Spleen (tissue), 11 donors: ENCODE measurements at regions not wholly inside any gene's neighbourhood (a gene's known extent, or its start where the extent isn't known, plus 50 kb on each side); places are given as distances from the start of the nearest gene placed in this dataset.

Source experiments
- DNase-seq: peaks from one replicate; pipeline ENCODE4 v3.0.0-alpha.2; 2020
- H3K27ac ChIP-seq, 8 donors: fragments of 200-600 bp; sonication (generic) in 7 of 8; 1 replicate in 4 of 8; 2 replicates in 4 of 8; pipeline versions ENCODE4 v1.5.0 to v1.8.0; 2016 to 2021; ENCODE audit warnings: inconsistent platforms in 4 of 8, mild to moderate bottlenecking in 4 of 8, moderate library complexity in 1 of 8
- H3K27me3 ChIP-seq, 7 donors: fragments of 200-600 bp; sonication (generic) in 6 of 7; replicated peaks in 1 of 7; 1 replicate in 4 of 7; 2 replicates in 3 of 7; pipeline versions ENCODE4 v1.5.0 to v1.8.0; 2016 to 2021; ENCODE audit warnings: inconsistent platforms in 3 of 7, mild to moderate bottlenecking in 1 of 7
- H3K36me3 ChIP-seq, 6 donors: fragments of 200-600 bp; sonication (generic) in 5 of 6; 1 replicate in 4 of 6; 2 replicates in 2 of 6; pipeline versions ENCODE4 v1.5.0 to v1.8.0; 2016 to 2021; ENCODE audit warnings: inconsistent platforms in 2 of 6
- H3K4me1 ChIP-seq, 6 donors: fragments of 200-600 bp; sonication (generic) in 5 of 6; 1 replicate in 3 of 6; 2 replicates in 3 of 6; pipeline versions ENCODE4 v1.5.0 to v1.8.0; 2016 to 2021; ENCODE audit warnings: inconsistent platforms in 3 of 6
- H3K4me3 ChIP-seq, 8 donors: fragments of 200-600 bp; sonication (generic) in 7 of 8; 1 replicate in 4 of 8; 2 replicates in 4 of 8; pipeline versions ENCODE4 v1.5.0 to v1.8.0; 2016 to 2021; ENCODE audit warnings: inconsistent platforms in 4 of 8, mild to moderate bottlenecking in 4 of 8, moderate library complexity in 2 of 8
- H3K9me3 ChIP-seq, 8 donors: fragments of 200-600 bp; sonication (generic) in 7 of 8; 1 replicate in 4 of 8; 2 replicates in 4 of 8; pipeline versions ENCODE4 v1.5.0 to v1.8.0; 2016 to 2021; ENCODE audit warnings: inconsistent platforms in 4 of 8
- CTCF ChIP-seq, 11 experiments: fragments of 200-600 bp in 7 of 11; fragments of 450-650 bp in 4 of 11; sonication (generic) in 4 of 11; IDR thresholded peaks in 8 of 11; conservative IDR thresholded peaks in 3 of 11; 1 replicate in 7 of 11; 2 replicates in 4 of 11; pipeline versions ENCODE4 v1.4.0 to v1.8.0; 2016 to 2021; ENCODE audit warnings: antibody characterized with exemption in 11 of 11, inconsistent platforms in 4 of 11, mild to moderate bottlenecking in 1 of 11
- POLR2A ChIP-seq, 3 donors: fragments of 450-650 bp; IDR thresholded peaks; one replicate each; pipeline ENCODE4 v1.5.1; 2017; ENCODE audit warnings: antibody characterized with exemption in 3 of 3, mild to moderate bottlenecking in 1 of 3
- POLR2AphosphoS5 ChIP-seq, 3 donors: sonication (generic); formaldehyde crosslinking; IDR thresholded peaks; one replicate each; pipeline ENCODE4 v1.5.1; 2017; ENCODE audit warnings: antibody characterized with exemption in 3 of 3
- WGBS, 5 donors: extraction: QIAGEN DNeasy Blood & Tissue Kit in 3 of 5; methylation state at CpG; one replicate each; pipeline versions ENCODE4 v1.1.5 to v1.1.7; 2013 to 2018; 5-methylcytosine and 5-hydroxymethylcytosine counted together
- intact Hi-C: fragments of 100-400 bp; cut with DNase I; formaldehyde crosslinking; loops from one replicate; pipeline ENCODE4 v1.15.0; 2023; ENCODE audit warnings: low total_unique reads
- donor health status: healthy with polysubstance abuse.
- donor health status: DM: no; HTN: no; CAD: no; lungs with moderate emphysema.
- donor health status: DM: no; HTN: no; CAD: no.
- donor health status: Bipolar disorder and iron deficiency.
- donor health status: healthy.
- donor health status: DM: no; HTN: no; CAD: no.
- donor health status: DM: yes; HTN: yes; CAD: no.

DNA sequence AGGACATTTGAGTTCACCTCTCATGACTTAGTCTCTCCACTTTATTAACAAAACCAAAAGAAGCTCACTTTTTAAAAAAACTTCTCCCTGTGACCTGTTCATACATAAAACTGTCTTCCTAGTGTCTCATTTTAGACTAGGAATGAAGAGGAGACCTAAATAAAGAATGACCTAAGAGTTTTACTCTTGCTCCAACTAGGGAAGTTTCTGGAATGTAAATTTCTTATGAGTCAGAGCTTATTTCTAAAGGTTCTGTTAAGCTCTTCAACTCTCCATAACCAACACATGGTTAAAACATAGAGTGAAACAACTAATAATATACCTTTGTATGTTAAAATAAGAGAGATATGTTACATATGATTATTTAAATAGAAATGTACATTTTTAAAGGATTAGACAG, 369.8 kb downstream of the EMP1 start:
- Histone ChIP-seq H3K27me3 (no peaks in the 10 kb centered on the region), H3K9me3 (peaks cover 0 to 6% (median 0%) of the 10 kb centered on the region in 8 donors), H3K4me1 (no peaks in the 10 kb centered on the region), H3K36me3 (no peaks in the 10 kb centered on the region), H3K27ac (no peak overlapping the region), H3K4me3 (no peak overlapping the region)
- intact Hi-C loops, result no loop called here
- no peak for DNase-seq
- no peak for TF ChIP-seq POLR2A (IDR thresholded peaks at IDR 0.05)
- no peak for TF ChIP-seq CTCF (IDR thresholded peaks at IDR 0.05 in 8 of 11, conservative IDR thresholded peaks at IDR 0.05 in 3 of 11)
- no peak for TF ChIP-seq POLR2AphosphoS5 (IDR thresholded peaks at IDR 0.05)

DNA sequence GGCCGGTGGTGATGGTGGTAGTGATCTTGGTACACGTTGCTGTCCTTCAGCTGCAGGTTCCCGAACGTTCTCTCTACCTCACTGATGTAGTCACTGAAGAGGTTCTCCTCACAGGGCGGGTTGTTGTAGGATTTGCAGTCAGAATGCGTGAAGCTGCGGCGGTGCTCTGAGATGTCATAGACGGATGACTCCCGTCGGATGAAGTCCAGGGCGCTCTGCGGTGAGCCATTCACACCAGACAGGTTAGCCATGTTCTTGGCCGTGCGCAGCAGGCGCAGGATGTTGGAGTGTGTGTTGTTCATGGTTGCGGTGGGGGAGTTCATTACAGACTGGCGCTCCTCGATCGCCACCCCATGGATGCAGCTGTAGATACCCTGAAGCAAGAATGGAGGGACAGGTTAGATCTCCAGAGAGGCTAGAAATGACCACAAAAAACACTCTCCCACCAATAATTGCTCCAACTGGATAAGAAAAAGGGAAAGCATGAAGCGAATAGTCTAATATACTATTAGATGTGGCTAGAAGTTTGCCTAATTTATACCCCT, 367.8 kb downstream of the EMP1 start:
- TF ChIP-seq CTCF (IDR thresholded peaks at IDR 0.05 in 8 of 11, conservative IDR thresholded peaks at IDR 0.05 in 3 of 11), result no peak
- H3K4me3 ChIP-seq, result no peak overlapping the region

DNA sequence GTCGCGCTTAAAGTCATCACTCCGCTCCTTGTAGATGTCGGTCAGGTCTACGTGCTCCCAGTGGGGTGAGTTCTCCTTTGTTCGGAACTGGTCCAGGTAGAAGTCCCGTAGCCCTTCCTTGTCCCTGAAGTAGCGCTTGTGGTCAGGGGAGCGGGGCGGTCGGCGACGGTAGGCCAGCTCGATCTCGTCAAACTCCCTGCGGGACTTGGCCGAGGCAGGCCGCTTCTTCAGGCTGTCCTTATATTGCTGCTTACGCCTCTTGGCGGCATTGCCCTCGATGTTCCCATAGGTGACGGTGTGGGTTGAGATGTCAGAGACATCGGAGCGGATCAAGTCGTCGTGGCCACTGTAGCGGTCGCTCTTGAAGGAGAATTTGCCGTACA, 367.2 kb downstream of the EMP1 start:
- no peak for TF ChIP-seq POLR2AphosphoS5 (IDR thresholded peaks at IDR 0.05)
- TF ChIP-seq POLR2A (IDR thresholded peaks at IDR 0.05), result no peak
- TF ChIP-seq CTCF (IDR thresholded peaks at IDR 0.05 in 8 of 11, conservative IDR thresholded peaks at IDR 0.05 in 3 of 11), result no peak
- intact Hi-C loops, result no loop called here
- 95 to 97% (median 95%) methylated on average over 24 to 29 of the region's 29 CpGs for WGBS, 5 donors
- Histone ChIP-seq H3K4me1 (no peaks in the 10 kb centered on the region), H3K27me3 (no peaks in the 10 kb centered on the region), H3K9me3 (peaks cover 0 to 6% (median 0%) of the 10 kb centered on the region in 8 donors), H3K27ac (no peak overlapping the region), H3K4me3 (no peak overlapping the region), H3K36me3 (no peaks in the 10 kb centered on the region)
- no peak for DNase-seq

More for the DNA sequence above, 367.8 kb downstream of the EMP1 start:
- no peak for DNase-seq
- intact Hi-C loops, result no loop called here
- Histone ChIP-seq H3K27me3 (no peaks in the 10 kb centered on the region), H3K36me3 (no peaks in the 10 kb centered on the region), H3K9me3 (peaks cover 0 to 6% (median 0%) of the 10 kb centered on the region in 8 donors), H3K4me1 (no peaks in the 10 kb centered on the region), H3K27ac (no peak overlapping the region)
- WGBS, 5 donors, result 88 to 98% (median 96%) methylated on average over 21 of the region's 21 CpGs

- H3K27ac ChIP-seq, result no peak overlapping the region
- TF ChIP-seq POLR2AphosphoS5 (IDR thresholded peaks at IDR 0.05), result no peak
- no peak for TF ChIP-seq POLR2A (IDR thresholded peaks at IDR 0.05)
- no peak for TF ChIP-seq CTCF (IDR thresholded peaks at IDR 0.05 in 8 of 11, conservative IDR thresholded peaks at IDR 0.05 in 3 of 11)
- no peak overlapping the region for H3K4me3 ChIP-seq
- no peak for DNase-seq
- no peaks in the 10 kb centered on the region for H3K27me3 ChIP-seq
- no peaks in the 10 kb centered on the region for H3K4me1 ChIP-seq
- H3K9me3 ChIP-seq, result peaks cover 0 to 6% (median 0%) of the 10 kb centered on the region in 8 donors
- WGBS, 5 donors, result 93 to 96% (median 95%) methylated on average over 39 to 53 of the region's 53 CpGs
- intact Hi-C loops, result no loop called here
- no peaks in the 10 kb centered on the region for H3K36me3 ChIP-seq
Measured at GRCh38 chr12:13562915-13563742, 366.6 kb downstream of the EMP1 start.
